ENCODE measurements at regions not wholly inside any gene's neighbourhood (a gene's known extent, or its start where the extent isn't known, plus 50 kb on each side); places are given as distances from the start of the nearest gene placed in this dataset.
A peak's percentile ranks its signal among the peaks of the same experiment; 100 is the strongest.

DNA sequence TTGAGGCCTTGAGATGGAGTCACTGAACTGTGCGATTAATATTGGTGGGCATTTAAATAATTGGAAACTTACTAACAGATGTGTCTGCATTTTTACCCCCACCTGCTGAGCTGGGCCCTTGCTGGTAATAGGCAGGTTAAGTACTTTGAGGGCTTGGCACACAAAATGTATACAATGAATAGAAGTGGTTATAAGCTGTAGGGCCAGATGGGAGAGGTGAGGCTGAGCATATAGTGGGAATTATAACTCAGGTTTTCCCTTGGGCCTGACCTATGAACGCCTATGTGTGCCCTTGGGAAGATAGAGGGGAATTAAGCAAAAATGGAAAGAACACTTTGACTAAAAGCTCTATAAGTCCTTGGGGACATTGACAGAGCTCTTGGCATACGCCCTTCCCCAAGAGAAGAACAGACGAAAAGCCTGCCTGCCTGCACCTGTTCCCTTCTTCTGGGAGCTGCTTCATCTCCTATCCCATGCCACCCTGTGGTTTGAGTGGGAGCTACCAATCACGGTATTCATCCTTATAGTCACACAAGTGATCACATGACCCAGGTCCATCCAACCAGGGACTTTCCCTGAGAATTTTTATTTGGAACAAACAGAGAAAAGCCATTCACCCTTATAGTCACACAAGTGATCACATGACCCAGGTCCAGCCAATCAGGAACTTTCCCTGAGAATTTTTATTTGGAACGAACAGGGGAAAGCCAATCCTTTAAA lies 260.7 kb upstream of the CSF3R start:
- Histone ChIP-seq H3K27me3 (ENCODE audit: insufficient read depth, low read length, poor library complexity) (no peaks in the 10 kb centered on the region), H4K5ac (ENCODE audit: low read length) (no peak overlapping the region), H3K79me2 (ENCODE audit: control insufficient read depth, insufficient read depth, low read length) (no peaks in the 10 kb centered on the region), H2BK120ac (ENCODE audit: low read depth, low read length) (no peak overlapping the region), H2AK5ac (ENCODE audit: low read length) (no peak overlapping the region), H3K18ac (ENCODE audit: low read length) (no peak overlapping the region), H3K4me3 (ENCODE audit: low read length) (no peak overlapping the region), H4K8ac (ENCODE audit: low read depth, low read length) (no peak overlapping the region), H3K79me1 (ENCODE audit: low read length) (no peaks in the 10 kb centered on the region), H3K9ac (ENCODE audit: low read length) (no peak overlapping the region), H3K36me3 (ENCODE audit: control insufficient read depth, insufficient read depth, low read length) (no peaks in the 10 kb centered on the region), H3K23ac (ENCODE audit: low read length) (no peak overlapping the region), H3K4me1 (ENCODE audit: control insufficient read depth, low read depth, low read length) (peaks cover 6% of the 10 kb centered on the region), H3K56ac (ENCODE audit: low read length) (no peak overlapping the region), H3K4ac (ENCODE audit: low read depth, low read length) (no peak overlapping the region), H3K27ac (ENCODE audit: low read depth, low read length) (no peak overlapping the region), H2BK15ac (replicated peaks; ENCODE audit: low read depth) (no peak overlapping the region), H3K4me2 (ENCODE audit: low read length) (no peak overlapping the region), H2BK5ac (ENCODE audit: low read length) (no peak overlapping the region)
- DNase-seq, result no peak
- WGBS (ENCODE audit: extremely low coverage, insufficient coverage, low lambda C conversion rate), result no CpG with 5 or more reads among the region's 6 CpGs

DNA sequence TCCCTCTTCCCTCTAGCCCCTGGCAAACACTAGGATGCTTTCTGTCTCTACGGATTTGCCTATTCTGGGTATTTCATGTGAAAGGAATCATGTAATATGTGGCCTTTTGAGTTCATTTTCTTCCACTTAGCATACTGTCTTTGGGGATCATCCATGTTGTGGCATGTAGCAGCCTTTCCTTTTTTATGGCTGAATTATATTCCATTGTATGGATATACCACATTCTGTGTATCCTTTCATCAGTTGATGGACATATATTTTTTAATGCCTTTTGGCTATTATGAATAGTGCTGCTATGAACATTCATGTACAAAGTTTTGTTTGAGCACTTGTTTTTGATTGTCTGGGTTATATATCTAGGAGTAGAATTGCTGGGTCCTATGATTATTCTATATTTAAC lies 258.4 kb upstream of the CSF3R start:
- Histone ChIP-seq H3K9ac (ENCODE audit: low read length) (no peak overlapping the region), H3K23ac (ENCODE audit: low read length) (no peak overlapping the region), H2AK5ac (ENCODE audit: low read length) (no peak overlapping the region), H4K8ac (ENCODE audit: low read depth, low read length) (no peak overlapping the region), H2BK15ac (replicated peaks; ENCODE audit: low read depth) (no peak overlapping the region), H3K4me1 (ENCODE audit: control insufficient read depth, low read depth, low read length) (peaks cover 24% of the 10 kb centered on the region), H3K4me2 (ENCODE audit: low read length) (no peak overlapping the region), H3K56ac (ENCODE audit: low read length) (no peak overlapping the region), H3K4ac (ENCODE audit: low read depth, low read length) (no peak overlapping the region), H3K27me3 (ENCODE audit: insufficient read depth, low read length, poor library complexity) (no peaks in the 10 kb centered on the region), H2BK120ac (ENCODE audit: low read depth, low read length) (no peak overlapping the region), H3K79me2 (ENCODE audit: control insufficient read depth, insufficient read depth, low read length) (no peaks in the 10 kb centered on the region), H3K27ac (ENCODE audit: low read depth, low read length) (no peak overlapping the region), H3K79me1 (ENCODE audit: low read length) (no peaks in the 10 kb centered on the region), H2BK5ac (ENCODE audit: low read length) (no peak overlapping the region), H3K36me3 (ENCODE audit: control insufficient read depth, insufficient read depth, low read length) (no peaks in the 10 kb centered on the region), H4K5ac (ENCODE audit: low read length) (no peak overlapping the region), H3K18ac (ENCODE audit: low read length) (no peak overlapping the region), H3K4me3 (ENCODE audit: low read length) (no peak overlapping the region)
- no CpG with 5 or more reads among the region's 1 CpG for WGBS (ENCODE audit: extremely low coverage, insufficient coverage, low lambda C conversion rate)
- no peak for DNase-seq

GRCh38 chr1:36740446-36740845 lies 257.7 kb upstream of the CSF3R start:
- Histone ChIP-seq H3K27ac (ENCODE audit: low read depth, low read length) (no peak overlapping the region), H3K56ac (ENCODE audit: low read length) (peak overlapping the region; percentile 17), H3K4me1 (ENCODE audit: control insufficient read depth, low read depth, low read length) (peaks cover 27% of the 10 kb centered on the region), H3K36me3 (ENCODE audit: control insufficient read depth, insufficient read depth, low read length) (no peaks in the 10 kb centered on the region), H2BK15ac (replicated peaks; ENCODE audit: low read depth) (no peak overlapping the region), H4K5ac (ENCODE audit: low read length) (no peak overlapping the region), H3K4me3 (ENCODE audit: low read length) (no peak overlapping the region), H3K79me2 (ENCODE audit: control insufficient read depth, insufficient read depth, low read length) (no peaks in the 10 kb centered on the region), H2BK120ac (ENCODE audit: low read depth, low read length) (no peak overlapping the region), H2BK5ac (ENCODE audit: low read length) (no peak overlapping the region), H3K79me1 (ENCODE audit: low read length) (no peaks in the 10 kb centered on the region), H3K18ac (ENCODE audit: low read length) (no peak overlapping the region), H3K9ac (ENCODE audit: low read length) (no peak overlapping the region), H2AK5ac (ENCODE audit: low read length) (peak overlapping the region; percentile 32), H3K4me2 (ENCODE audit: low read length) (no peak overlapping the region), H3K27me3 (ENCODE audit: insufficient read depth, low read length, poor library complexity) (no peaks in the 10 kb centered on the region), H3K4ac (ENCODE audit: low read depth, low read length) (no peak overlapping the region), H3K23ac (ENCODE audit: low read length) (no peak overlapping the region), H4K8ac (ENCODE audit: low read depth, low read length) (no peak overlapping the region)
- no peak for DNase-seq
- no CpG with 5 or more reads among the region's 1 CpG for WGBS (ENCODE audit: extremely low coverage, insufficient coverage, low lambda C conversion rate)

- H3K23ac ChIP-seq (ENCODE audit: low read length), result peak overlapping the region; percentile 16
- WGBS (ENCODE audit: extremely low coverage, insufficient coverage, low lambda C conversion rate), result no CpG with 5 or more reads among the region's 6 CpGs
Observed at GRCh38 chr1:36739703-36740289, 257.1 kb upstream of the CSF3R start.

GRCh38 chr1:36738245-36738644 lies 255.5 kb upstream of the CSF3R start:
- Histone ChIP-seq H3K4me1 (ENCODE audit: control insufficient read depth, low read depth, low read length) (peaks cover 31% of the 10 kb centered on the region), H3K27ac (ENCODE audit: low read depth, low read length) (no peak overlapping the region), H3K27me3 (ENCODE audit: insufficient read depth, low read length, poor library complexity) (no peaks in the 10 kb centered on the region), H3K56ac (ENCODE audit: low read length) (peak overlapping the region; percentile 40), H3K18ac (ENCODE audit: low read length) (peak overlapping the region; percentile 4), H2BK120ac (ENCODE audit: low read depth, low read length) (no peak overlapping the region), H2BK5ac (ENCODE audit: low read length) (no peak overlapping the region), H4K8ac (ENCODE audit: low read depth, low read length) (no peak overlapping the region), H2AK5ac (ENCODE audit: low read length) (peak overlapping the region; percentile 65), H3K9ac (ENCODE audit: low read length) (no peak overlapping the region), H3K23ac (ENCODE audit: low read length) (no peak overlapping the region), H2BK15ac (replicated peaks; ENCODE audit: low read depth) (no peak overlapping the region), H3K4me2 (ENCODE audit: low read length) (no peak overlapping the region), H3K36me3 (ENCODE audit: control insufficient read depth, insufficient read depth, low read length) (no peaks in the 10 kb centered on the region), H3K79me1 (ENCODE audit: low read length) (no peaks in the 10 kb centered on the region), H3K4me3 (ENCODE audit: low read length) (no peak overlapping the region), H3K79me2 (ENCODE audit: control insufficient read depth, insufficient read depth, low read length) (no peaks in the 10 kb centered on the region), H3K4ac (ENCODE audit: low read depth, low read length) (no peak overlapping the region), H4K5ac (ENCODE audit: low read length) (no peak overlapping the region)
- DNase-seq, result no peak
- no CpG with 5 or more reads among the region's 5 CpGs for WGBS (ENCODE audit: extremely low coverage, insufficient coverage, low lambda C conversion rate)

More at GRCh38 chr1:36739703-36740289, 257.1 kb upstream of the CSF3R start:
- no peak overlapping the region for H3K9ac ChIP-seq (ENCODE audit: low read length)
- H3K56ac ChIP-seq (ENCODE audit: low read length), result no peak overlapping the region
- H3K4ac ChIP-seq (ENCODE audit: low read depth, low read length), result no peak overlapping the region
- no peak overlapping the region for H4K5ac ChIP-seq (ENCODE audit: low read length)
- H2AK5ac ChIP-seq (ENCODE audit: low read length), result no peak overlapping the region
- H4K8ac ChIP-seq (ENCODE audit: low read depth, low read length), result no peak overlapping the region
- no peaks in the 10 kb centered on the region for H3K79me2 ChIP-seq (ENCODE audit: control insufficient read depth, insufficient read depth, low read length)
- H3K4me1 ChIP-seq (ENCODE audit: control insufficient read depth, low read depth, low read length), result peaks cover 31% of the 10 kb centered on the region
- H3K27me3 ChIP-seq (ENCODE audit: insufficient read depth, low read length, poor library complexity), result no peaks in the 10 kb centered on the region
- H3K4me2 ChIP-seq (ENCODE audit: low read length), result no peak overlapping the region
- no peak for DNase-seq
- no peaks in the 10 kb centered on the region for H3K79me1 ChIP-seq (ENCODE audit: low read length)
- no peak overlapping the region for H2BK15ac ChIP-seq (replicated peaks; ENCODE audit: low read depth)
- H3K27ac ChIP-seq (ENCODE audit: low read depth, low read length), result no peak overlapping the region
- no peak overlapping the region for H2BK120ac ChIP-seq (ENCODE audit: low read depth, low read length)
- peak overlapping the region; percentile 23 for H3K18ac ChIP-seq (ENCODE audit: low read length)
- no peak overlapping the region for H3K4me3 ChIP-seq (ENCODE audit: low read length)
- H2BK5ac ChIP-seq (ENCODE audit: low read length), result no peak overlapping the region
- H3K36me3 ChIP-seq (ENCODE audit: control insufficient read depth, insufficient read depth, low read length), result no peaks in the 10 kb centered on the region
